Activated CD4-positive, alpha-beta memory T cell treated with anti-CD3 and anti-CD28 coated beads, Interleukin-2, amount 10 ng/mL, durations not matched to agents 7 days and 5 days (primary cell): ENCODE measurements at regions not wholly inside any gene's neighbourhood (a gene's known extent, or its start where the extent isn't known, plus 50 kb on each side); places are given as distances from the start of the nearest gene placed in this dataset.

Experiments used
- CTCF ChIA-PET: fragments of 350-600 bp; sonication (Branson Sonifier 250); formaldehyde crosslinking; loops from one replicate; lab custom pipeline; 2021; ENCODE audit warnings: antibody characterized with exemption, inconsistent platforms; lab: Charles Lee
- POLR2A ChIA-PET: fragments of 350-600 bp; sonication (Branson Sonifier 250); formaldehyde crosslinking; loops from one replicate; lab custom pipeline; 2021; ENCODE audit warnings: antibody characterized with exemption; lab: Charles Lee
- DNase-seq: peaks from one replicate; pipeline ENCODE4 v3.0.0-alpha.2; 2020
- H3K27ac Mint-ChIP-seq: one replicate; pipeline ENCODE4 v1.8.0; 2021; ENCODE audit warnings: mild to moderate bottlenecking, mixed read lengths
- H3K27me3 Mint-ChIP-seq: one replicate; pipeline ENCODE4 v1.8.0; 2021; ENCODE audit warnings: mixed read lengths
- H3K36me3 Mint-ChIP-seq: one replicate; pipeline ENCODE4 v1.8.0; 2021; ENCODE audit warnings: low read depth, mixed read lengths
- H3K4me1 Mint-ChIP-seq: one replicate; pipeline ENCODE4 v1.8.0; 2021; ENCODE audit warnings: mixed read lengths
- H3K4me3 Mint-ChIP-seq: one replicate; pipeline ENCODE4 v1.8.0; 2021; ENCODE audit warnings: mild to moderate bottlenecking, mixed read lengths
- H3K9me3 Mint-ChIP-seq: one replicate; pipeline ENCODE4 v1.8.0; 2021; ENCODE audit warnings: mixed read lengths

- Mint-ChIP-seq H3K4me3 (no peak overlapping the region), H3K27me3 (no peaks in the 10 kb centered on the region), H3K27ac (no peak overlapping the region), H3K4me1 (peaks cover 9% of the 10 kb centered on the region), H3K9me3 (no peaks in the 10 kb centered on the region), H3K36me3 (peaks cover 2% of the 10 kb centered on the region)
- ChIA-PET POLR2A (no interaction called here), CTCF (no interaction called here)
- DNase-seq: no peak
Observed at GRCh38 chr7:131202451-131202850, 125.2 kb upstream of the MKLN1 start.

- H3K27ac Mint-ChIP-seq: no peak overlapping the region
- no peaks in the 10 kb centered on the region for H3K27me3 Mint-ChIP-seq
- peaks cover 2% of the 10 kb centered on the region for H3K36me3 Mint-ChIP-seq
- H3K9me3 Mint-ChIP-seq: no peaks in the 10 kb centered on the region
- no peak for DNase-seq
- no peaks in the 10 kb centered on the region for H3K4me1 Mint-ChIP-seq
- no peak overlapping the region for H3K4me3 Mint-ChIP-seq
- ChIA-PET CTCF (no interaction called here), POLR2A (no interaction called here)
Observed at GRCh38 chr7:131203291-131203976, 124.2 kb upstream of the MKLN1 start.

- POLR2A ChIA-PET: no interaction called here
- CTCF ChIA-PET: no interaction called here
- no peak for DNase-seq
- Mint-ChIP-seq H3K4me3 (no peak overlapping the region), H3K9me3 (no peaks in the 10 kb centered on the region), H3K27ac (no peak overlapping the region), H3K4me1 (no peaks in the 10 kb centered on the region), H3K36me3 (peaks cover 2% of the 10 kb centered on the region), H3K27me3 (no peaks in the 10 kb centered on the region)
Observed at GRCh38 chr7:131208777-131209176, 118.9 kb upstream of the MKLN1 start.

- H3K4me3 Mint-ChIP-seq: no peak overlapping the region
- ChIA-PET CTCF (interaction anchor here (0.6 kb wide), 1 partner anchor 141 kb away, joined by 3 read pairs; no protein-coding TSS in a partner anchor), POLR2A (interaction anchor here (1.1 to 1.4 kb wide), 2 partner anchors 21 to 28 kb away, joined by 3 to 5 read pairs; no protein-coding TSS in a partner anchor)
- no peak overlapping the region for H3K27ac Mint-ChIP-seq
- H3K9me3 Mint-ChIP-seq: no peaks in the 10 kb centered on the region
- H3K27me3 Mint-ChIP-seq: no peaks in the 10 kb centered on the region
- no peak for DNase-seq
- peaks cover 2% of the 10 kb centered on the region for H3K36me3 Mint-ChIP-seq
- H3K4me1 Mint-ChIP-seq: no peaks in the 10 kb centered on the region
Observed at GRCh38 chr7:131210618-131211017, 117.1 kb upstream of the MKLN1 start.

GRCh38 chr7:131211500-131211899, 116.2 kb upstream of the MKLN1 start:
- no peak overlapping the region for H3K4me3 Mint-ChIP-seq
- ChIA-PET POLR2A (interaction anchor here (0.5 kb wide), 1 partner anchor 104 kb away, joined by 4 read pairs; no protein-coding TSS in a partner anchor), CTCF (no interaction called here)
- H3K27me3 Mint-ChIP-seq: no peaks in the 10 kb centered on the region
- no peak for DNase-seq
- H3K36me3 Mint-ChIP-seq: peaks cover 2% of the 10 kb centered on the region
- H3K9me3 Mint-ChIP-seq: no peaks in the 10 kb centered on the region
- H3K4me1 Mint-ChIP-seq: no peaks in the 10 kb centered on the region
- no peak overlapping the region for H3K27ac Mint-ChIP-seq

- Mint-ChIP-seq H3K9me3 (no peaks in the 10 kb centered on the region), H3K27me3 (no peaks in the 10 kb centered on the region), H3K4me3 (no peak overlapping the region), H3K36me3 (no peaks in the 10 kb centered on the region), H3K4me1 (no peaks in the 10 kb centered on the region), H3K27ac (no peak overlapping the region)
- no peak for DNase-seq
- CTCF ChIA-PET: no interaction called here
- POLR2A ChIA-PET: no interaction called here
Observed at GRCh38 chr7:131212114-131212513, 115.6 kb upstream of the MKLN1 start.

- H3K4me1 Mint-ChIP-seq: peaks cover 14% of the 10 kb centered on the region
- H3K9me3 Mint-ChIP-seq: peaks cover 11% of the 10 kb centered on the region
- no peak overlapping the region for H3K4me3 Mint-ChIP-seq
- ChIA-PET CTCF (no interaction called here), POLR2A (interaction anchor here (1.0 kb wide), 1 partner anchor 17 kb away, joined by 3 read pairs; no protein-coding TSS in a partner anchor)
- H3K27me3 Mint-ChIP-seq: peaks cover 5% of the 10 kb centered on the region
- H3K27ac Mint-ChIP-seq: no peak overlapping the region
- DNase-seq: no peak
- peaks cover 15% of the 10 kb centered on the region for H3K36me3 Mint-ChIP-seq
Observed at GRCh38 chr7:131218727-131219128, 108.9 kb upstream of the MKLN1 start.

GRCh38 chr7:131219312-131220041, 108.2 kb upstream of the MKLN1 start:
- POLR2A ChIA-PET: interaction anchor here (1.0 kb wide), 1 partner anchor 16 kb away, joined by 3 read pairs; no protein-coding TSS in a partner anchor
- H3K27ac Mint-ChIP-seq: no peak overlapping the region
- CTCF ChIA-PET: no interaction called here
- peaks cover 15% of the 10 kb centered on the region for H3K36me3 Mint-ChIP-seq
- H3K4me1 Mint-ChIP-seq: peaks cover 14% of the 10 kb centered on the region
- H3K4me3 Mint-ChIP-seq: no peak overlapping the region
- peaks cover 11% of the 10 kb centered on the region for H3K9me3 Mint-ChIP-seq
- DNase-seq: no peak
- H3K27me3 Mint-ChIP-seq: peaks cover 5% of the 10 kb centered on the region

GRCh38 chr7:131221061-131221460, 106.6 kb upstream of the MKLN1 start:
- DNase-seq: no peak
- peaks cover 5% of the 10 kb centered on the region for H3K27me3 Mint-ChIP-seq
- H3K4me1 Mint-ChIP-seq: peaks cover 16% of the 10 kb centered on the region
- ChIA-PET POLR2A (no interaction called here), CTCF (no interaction called here)
- H3K36me3 Mint-ChIP-seq: peaks cover 15% of the 10 kb centered on the region
- H3K9me3 Mint-ChIP-seq: peaks cover 11% of the 10 kb centered on the region
- no peak overlapping the region for H3K27ac Mint-ChIP-seq
- H3K4me3 Mint-ChIP-seq: no peak overlapping the region

- peaks cover 5% of the 10 kb centered on the region for H3K27me3 Mint-ChIP-seq
- CTCF ChIA-PET: no interaction called here
- no peak overlapping the region for H3K4me3 Mint-ChIP-seq
- H3K4me1 Mint-ChIP-seq: peaks cover 26% of the 10 kb centered on the region
- H3K9me3 Mint-ChIP-seq: peaks cover 11% of the 10 kb centered on the region
- H3K36me3 Mint-ChIP-seq: peaks cover 15% of the 10 kb centered on the region
- H3K27ac Mint-ChIP-seq: no peak overlapping the region
- DNase-seq: no peak
- POLR2A ChIA-PET: interaction anchor here (0.8 kb wide), 1 partner anchor 112 kb away, joined by 3 read pairs; no protein-coding TSS in a partner anchor
Observed at GRCh38 chr7:131222171-131222570, 105.5 kb upstream of the MKLN1 start.

GRCh38 chr7:131223151-131223550, 104.5 kb upstream of the MKLN1 start:
- peaks cover 5% of the 10 kb centered on the region for H3K9me3 Mint-ChIP-seq
- H3K4me3 Mint-ChIP-seq: no peak overlapping the region

GRCh38 chr7:131224996-131225395, 102.7 kb upstream of the MKLN1 start:
- peaks cover 20% of the 10 kb centered on the region for H3K4me1 Mint-ChIP-seq
- H3K27ac Mint-ChIP-seq: no peak overlapping the region
- H3K27me3 Mint-ChIP-seq: no peaks in the 10 kb centered on the region
- H3K4me3 Mint-ChIP-seq: no peak overlapping the region
- CTCF ChIA-PET: no interaction called here
- H3K9me3 Mint-ChIP-seq: peaks cover 2% of the 10 kb centered on the region
- H3K36me3 Mint-ChIP-seq: peaks cover 3% of the 10 kb centered on the region
- DNase-seq: no peak
- POLR2A ChIA-PET: no interaction called here

More at GRCh38 chr7:131223151-131223550, 104.5 kb upstream of the MKLN1 start:
- CTCF ChIA-PET: no interaction called here
- Mint-ChIP-seq H3K27ac (no peak overlapping the region), H3K36me3 (peaks cover 8% of the 10 kb centered on the region), H3K27me3 (no peaks in the 10 kb centered on the region), H3K4me1 (peaks cover 26% of the 10 kb centered on the region)
- no peak for DNase-seq
- POLR2A ChIA-PET: interaction anchor here (1.0 to 1.6 kb wide), 2 partner anchors 8 to 114 kb away, joined by 4 read pairs; no protein-coding TSS in a partner anchor
